HG03439 (cell line): ENCODE measurements at regions not wholly inside any gene's neighbourhood (a gene's known extent, or its start where the extent isn't known, plus 50 kb on each side); places are given as distances from the start of the nearest gene placed in this dataset.

Source experiments
- ATAC-seq: cut with Tn5 transposase; IDR thresholded peaks from one replicate; pipeline ENCODE4 v1.9.1; 2021; ENCODE audit warnings: mild to moderate bottlenecking, moderate library complexity; ENCODE audit not compliant: unreplicated experiment

- no peak for ATAC-seq
Observed at GRCh38 chr12:13769966-13770365, 211.4 kb downstream of the GRIN2B start.

- ATAC-seq, result no peak
Observed at GRCh38 chr12:13769273-13769672, 212.1 kb downstream of the GRIN2B start.

- ATAC-seq, result no peak
Observed at GRCh38 chr12:13764748-13765147, 216.7 kb downstream of the GRIN2B start.

- no peak for ATAC-seq
Observed at GRCh38 chr12:13749389-13749788, 232.0 kb downstream of the GRIN2B start.

- ATAC-seq, result no peak
Observed at GRCh38 chr12:13745111-13745860, 236.1 kb downstream of the GRIN2B start.

- ATAC-seq, result no peak
Observed at GRCh38 chr12:13744561-13744960, 236.8 kb downstream of the GRIN2B start.

- ATAC-seq, result no peak
Observed at GRCh38 chr12:13740149-13740545, 241.3 kb downstream of the GRIN2B start.

GRCh38 chr12:13735734-13736133, 245.7 kb downstream of the GRIN2B start:
- ATAC-seq, result no peak

GRCh38 chr12:13734584-13735152, 246.7 kb downstream of the GRIN2B start:
- no peak for ATAC-seq

GRCh38 chr12:13727707-13728195, 253.7 kb downstream of the GRIN2B start:
- ATAC-seq, result no peak

- no peak for ATAC-seq
Observed at GRCh38 chr12:13725049-13725448, 256.4 kb downstream of the GRIN2B start.

- no peak for ATAC-seq
Observed at GRCh38 chr12:13724136-13724535, 257.3 kb downstream of the GRIN2B start.

GRCh38 chr12:13719986-13720385, 261.4 kb downstream of the GRIN2B start:
- no peak for ATAC-seq

GRCh38 chr12:13718271-13718670, 263.1 kb downstream of the GRIN2B start:
- no peak for ATAC-seq

- ATAC-seq, result no peak
Observed at GRCh38 chr12:13716119-13716518, 265.3 kb downstream of the GRIN2B start.

- no peak for ATAC-seq
Observed at GRCh38 chr12:13713556-13714410, 267.6 kb downstream of the GRIN2B start.

GRCh38 chr12:13707829-13708228, 273.6 kb downstream of the GRIN2B start:
- no peak for ATAC-seq

GRCh38 chr12:13702381-13702780, 279.0 kb downstream of the GRIN2B start:
- ATAC-seq, result no peak

GRCh38 chr12:13701502-13701901, 279.9 kb downstream of the GRIN2B start:
- ATAC-seq, result no peak

- no peak for ATAC-seq
Observed at GRCh38 chr12:13697973-13698372, 283.4 kb downstream of the GRIN2B start.

- no peak for ATAC-seq
Observed at GRCh38 chr12:13695781-13696180, 285.6 kb downstream of the GRIN2B start.

- ATAC-seq, result no peak
Observed at GRCh38 chr12:13692332-13692731, 289.1 kb downstream of the GRIN2B start.
